ENCODE measurements at regions not wholly inside any gene's neighbourhood (a gene's known extent, or its start where the extent isn't known, plus 50 kb on each side); places are given as distances from the start of the nearest gene placed in this dataset.
A peak's percentile ranks its signal among the peaks of the same experiment; 100 is the strongest.

GRCh38 chr4:126603210-126603609 is 1029.5 kb upstream of the INTU start:
- Histone ChIP-seq H3K27me3 (no peaks in the 10 kb centered on the region), H3K27ac (no peak overlapping the region), H3K4me1 (no peaks in the 10 kb centered on the region), H3K9me3 (no peaks in the 10 kb centered on the region), H3K36me3 (no peaks in the 10 kb centered on the region), H3K4me3 (no peak overlapping the region)
- ATAC-seq, result no peak
- 67 to 100% methylated on average over 1 of the region's 1 CpG for WGBS, 2 donors (ENCODE audit: low coverage in 1 of 2)
- TF ChIP-seq POLR2AphosphoS5 (IDR thresholded peaks at IDR 0.05), result no peak
- no peak for TF ChIP-seq EP300 (IDR thresholded peaks at IDR 0.05)
- TF ChIP-seq POLR2A (IDR thresholded peaks at IDR 0.05), result no peak
- TF ChIP-seq, protein P1, sequence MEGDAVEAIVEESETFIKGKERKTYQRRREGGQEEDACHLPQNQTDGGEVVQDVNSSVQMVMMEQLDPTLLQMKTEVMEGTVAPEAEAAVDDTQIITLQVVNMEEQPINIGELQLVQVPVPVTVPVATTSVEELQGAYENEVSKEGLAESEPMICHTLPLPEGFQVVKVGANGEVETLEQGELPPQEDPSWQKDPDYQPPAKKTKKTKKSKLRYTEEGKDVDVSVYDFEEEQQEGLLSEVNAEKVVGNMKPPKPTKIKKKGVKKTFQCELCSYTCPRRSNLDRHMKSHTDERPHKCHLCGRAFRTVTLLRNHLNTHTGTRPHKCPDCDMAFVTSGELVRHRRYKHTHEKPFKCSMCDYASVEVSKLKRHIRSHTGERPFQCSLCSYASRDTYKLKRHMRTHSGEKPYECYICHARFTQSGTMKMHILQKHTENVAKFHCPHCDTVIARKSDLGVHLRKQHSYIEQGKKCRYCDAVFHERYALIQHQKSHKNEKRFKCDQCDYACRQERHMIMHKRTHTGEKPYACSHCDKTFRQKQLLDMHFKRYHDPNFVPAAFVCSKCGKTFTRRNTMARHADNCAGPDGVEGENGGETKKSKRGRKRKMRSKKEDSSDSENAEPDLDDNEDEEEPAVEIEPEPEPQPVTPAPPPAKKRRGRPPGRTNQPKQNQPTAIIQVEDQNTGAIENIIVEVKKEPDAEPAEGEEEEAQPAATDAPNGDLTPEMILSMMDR (IDR thresholded peaks at IDR 0.05), result no peak

- no peaks in the 10 kb centered on the region for H3K9me3 ChIP-seq
- no peak for TF ChIP-seq POLR2AphosphoS5 (IDR thresholded peaks at IDR 0.05)
- no peak for TF ChIP-seq POLR2A (IDR thresholded peaks at IDR 0.05)
- no peak for TF ChIP-seq EP300 (IDR thresholded peaks at IDR 0.05)
- TF ChIP-seq, protein P1 (IDR thresholded peaks at IDR 0.05), result no peak
- no peak overlapping the region for H3K27ac ChIP-seq
- WGBS, 2 donors (ENCODE audit: low coverage in 1 of 2), result 60 to 95% methylated on average over 2 of the region's 2 CpGs
- no peaks in the 10 kb centered on the region for H3K4me1 ChIP-seq
- no peak overlapping the region for H3K4me3 ChIP-seq
- H3K27me3 ChIP-seq, result no peaks in the 10 kb centered on the region
- H3K36me3 ChIP-seq, result no peaks in the 10 kb centered on the region
- no peak for ATAC-seq
These were observed 1028.9 kb upstream of the INTU start for GRCh38 chr4:126603825-126604224.

DNA sequence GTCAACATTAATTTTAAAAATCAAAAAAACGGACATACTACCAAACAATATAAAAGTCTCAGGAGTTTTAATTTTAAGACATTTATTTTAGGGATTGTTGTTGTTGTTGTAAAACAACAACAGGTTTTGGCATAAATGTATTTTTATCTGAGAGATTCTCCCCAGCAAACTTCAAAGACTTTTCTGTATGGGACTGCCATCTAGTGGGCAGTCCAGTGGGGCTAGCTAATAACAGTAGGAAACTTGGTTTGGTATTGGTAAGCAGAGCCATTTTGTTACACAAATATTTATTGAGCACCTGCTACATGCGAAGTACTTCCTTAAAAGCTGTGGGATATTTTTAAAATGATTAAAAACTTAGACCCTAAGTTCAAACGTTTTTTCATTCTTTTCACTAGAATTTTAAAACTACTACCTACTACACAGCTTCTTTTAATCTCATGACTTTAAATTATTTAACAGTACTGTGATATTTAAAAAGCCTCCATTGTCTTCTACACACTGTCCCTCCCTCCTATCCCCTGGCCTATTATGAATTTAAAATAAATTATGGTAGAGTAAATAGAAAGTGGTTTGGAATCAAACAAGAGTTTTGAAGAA is 1028.4 kb upstream of the INTU start:
- Histone ChIP-seq H3K36me3 (no peaks in the 10 kb centered on the region), H3K4me3 (no peak overlapping the region), H3K27me3 (no peaks in the 10 kb centered on the region), H3K4me1 (no peaks in the 10 kb centered on the region), H3K27ac (no peak overlapping the region), H3K9me3 (no peaks in the 10 kb centered on the region)
- 50 to 53% methylated on average over 3 of the region's 3 CpGs for WGBS, 2 donors (ENCODE audit: low coverage in 1 of 2)
- no peak for TF ChIP-seq POLR2AphosphoS5 (IDR thresholded peaks at IDR 0.05)
- TF ChIP-seq, protein P1 (IDR thresholded peaks at IDR 0.05), result peak; percentile 40 to 65 (median 48)
- no peak for TF ChIP-seq EP300 (IDR thresholded peaks at IDR 0.05)
- no peak for ATAC-seq

- no peaks in the 10 kb centered on the region for H3K9me3 ChIP-seq
- no peak for ATAC-seq
- no peaks in the 10 kb centered on the region for H3K36me3 ChIP-seq
- TF ChIP-seq POLR2A (IDR thresholded peaks at IDR 0.05), result no peak
- TF ChIP-seq EP300 (IDR thresholded peaks at IDR 0.05), result no peak
- TF ChIP-seq, protein P1 (IDR thresholded peaks at IDR 0.05), result no peak
- no peak for TF ChIP-seq POLR2AphosphoS5 (IDR thresholded peaks at IDR 0.05)
- no peaks in the 10 kb centered on the region for H3K27me3 ChIP-seq
- WGBS, 2 donors (ENCODE audit: low coverage in 1 of 2), result 56% methylated on average over 1 of the region's 1 CpG; no CpG with 5 or more reads in 1 of the 2 donors
- H3K4me3 ChIP-seq, result no peak overlapping the region
- no peaks in the 10 kb centered on the region for H3K4me1 ChIP-seq
- no peak overlapping the region for H3K27ac ChIP-seq
These were observed 1021.8 kb upstream of the INTU start for GRCh38 chr4:126610933-126611332.

DNA sequence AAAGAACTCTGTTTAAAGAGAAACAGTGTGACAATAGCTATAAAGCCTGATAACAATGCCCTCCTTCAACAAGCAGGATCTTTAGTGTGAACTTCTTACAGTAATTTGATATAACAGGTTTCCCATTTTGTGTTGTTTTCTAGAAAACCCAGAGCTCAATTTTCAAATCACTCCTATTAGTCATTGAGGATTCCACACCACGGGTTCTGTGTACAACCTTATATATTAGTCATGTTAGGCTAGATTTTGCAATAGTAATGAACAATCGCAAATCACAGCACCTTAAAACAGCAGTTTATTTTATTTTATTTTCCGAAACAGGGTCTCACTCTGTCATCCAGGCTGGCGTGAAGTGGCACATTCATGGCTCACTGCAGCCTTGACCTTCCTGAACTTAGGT is 1020.9 kb upstream of the INTU start:
- WGBS, 2 donors (ENCODE audit: low coverage in 1 of 2), result 50 to 51% methylated on average over 3 of the region's 4 CpGs
- H3K4me1 ChIP-seq, result no peaks in the 10 kb centered on the region
- no peak overlapping the region for H3K4me3 ChIP-seq
- no peaks in the 10 kb centered on the region for H3K9me3 ChIP-seq
- no peaks in the 10 kb centered on the region for H3K36me3 ChIP-seq
- no peak for ATAC-seq
- no peak overlapping the region for H3K27ac ChIP-seq
- TF ChIP-seq, protein P1 (IDR thresholded peaks at IDR 0.05), result no peak
- no peak for TF ChIP-seq POLR2AphosphoS5 (IDR thresholded peaks at IDR 0.05)
- TF ChIP-seq POLR2A (IDR thresholded peaks at IDR 0.05), result no peak
- no peak for TF ChIP-seq EP300 (IDR thresholded peaks at IDR 0.05)
- H3K27me3 ChIP-seq, result no peaks in the 10 kb centered on the region
